ENCODE measurements at regions not wholly inside any gene's neighbourhood (a gene's known extent, or its start where the extent isn't known, plus 50 kb on each side); places are given as distances from the start of the nearest gene placed in this dataset.

- no peak for DNase-seq
Measured at GRCh38 chr4:147056940-147057610, 111.4 kb upstream of the TTC29 start.

GRCh38 chr4:147057611-147058190, 112.0 kb upstream of the TTC29 start:
- DNase-seq, result no peak

GRCh38 chr4:147059064-147059731, 113.5 kb upstream of the TTC29 start:
- DNase-seq, result no peak

- DNase-seq, result peak; percentile 62
Measured at GRCh38 chr4:147060151-147060931, 114.7 kb upstream of the TTC29 start.

- DNase-seq, result no peak
Measured at GRCh38 chr4:147064856-147065255, 119.2 kb upstream of the TTC29 start.

- no peak for DNase-seq
Measured at GRCh38 chr4:147068564-147068963, 122.9 kb upstream of the TTC29 start.

- no peak for DNase-seq
Measured at GRCh38 chr4:147071209-147071740, 125.6 kb upstream of the TTC29 start.

GRCh38 chr4:147076179-147076578, 130.5 kb upstream of the TTC29 start:
- DNase-seq, result peak; percentile 33

GRCh38 chr4:147076728-147077127, 131.1 kb upstream of the TTC29 start:
- DNase-seq, result no peak

- DNase-seq, result no peak
Measured at GRCh38 chr4:147078362-147078761, 132.7 kb upstream of the TTC29 start.

GRCh38 chr4:147078875-147079658, 133.4 kb upstream of the TTC29 start:
- DNase-seq, result no peak

GRCh38 chr4:147084861-147085260, 139.2 kb upstream of the TTC29 start:
- DNase-seq, result no peak

- DNase-seq, result no peak
Measured at GRCh38 chr4:147085781-147086180, 140.1 kb upstream of the TTC29 start.

GRCh38 chr4:147088146-147088545, 142.5 kb upstream of the TTC29 start:
- no peak for DNase-seq

- no peak for DNase-seq
Measured at GRCh38 chr4:147090486-147090885, 144.8 kb upstream of the TTC29 start.

GRCh38 chr4:147093206-147093605, 147.5 kb upstream of the TTC29 start:
- no peak for DNase-seq

- DNase-seq, result no peak
Measured at GRCh38 chr4:147094238-147094637, 148.6 kb upstream of the TTC29 start.

GRCh38 chr4:147096667-147097604, 151.3 kb upstream of the TTC29 start:
- no peak for DNase-seq

- DNase-seq, result no peak
Measured at GRCh38 chr4:147101678-147102077, 156.0 kb upstream of the TTC29 start.

GRCh38 chr4:147102596-147102995, 156.9 kb upstream of the TTC29 start:
- no peak for DNase-seq

- peak; percentile 78 for DNase-seq
Measured at GRCh38 chr4:147103403-147103946, 157.8 kb upstream of the TTC29 start.

Data from left hindlimb (tissue), 1 donor.